Esophagus squamous epithelium (tissue), 4 donors: ENCODE measurements at regions not wholly inside any gene's neighbourhood (a gene's known extent, or its start where the extent isn't known, plus 50 kb on each side); places are given as distances from the start of the nearest gene placed in this dataset.

Experiments
- POLR2A ChIP-seq, 4 donors: fragments of 450-650 bp; IDR thresholded peaks; one replicate each; pipeline ENCODE4 v1.6.1; 2017; ENCODE audit warnings: antibody characterized with exemption in 4 of 4, mild to moderate bottlenecking in 4 of 4, moderate library complexity in 3 of 4
- TF ChIP-seq, protein P1 (sequence below), 6 experiments: fragments of 450-650 bp in 4 of 6; fragments of 200-600 bp in 2 of 6; sonication (generic) in 2 of 6; IDR thresholded peaks; one replicate each; pipeline ENCODE4 v1.5.1; 2016 to 2019; ENCODE audit warnings: antibody characterized with exemption in 6 of 6, mild to moderate bottlenecking in 4 of 6, moderate library complexity in 4 of 6

DNA sequence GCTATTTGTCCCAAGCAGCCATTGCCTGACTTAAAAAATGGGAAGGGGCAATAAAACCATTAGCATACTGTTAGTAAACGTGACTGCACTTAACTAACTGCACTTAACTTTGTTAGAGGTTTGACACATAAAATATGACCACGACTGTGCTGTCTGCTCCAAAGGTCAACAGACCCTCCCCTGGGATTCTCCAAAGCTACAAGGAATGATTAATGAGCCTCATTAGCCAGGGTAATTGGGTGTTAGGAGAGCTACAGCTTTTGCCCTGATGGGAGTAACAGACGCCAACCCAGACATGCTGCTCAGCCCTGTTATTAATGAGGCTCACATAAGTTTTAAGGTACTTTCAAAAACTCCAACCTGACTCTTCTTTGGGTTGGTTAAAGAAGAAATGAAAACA is 129.4 kb upstream of the PLPP4 start:
- TF ChIP-seq, protein P1, sequence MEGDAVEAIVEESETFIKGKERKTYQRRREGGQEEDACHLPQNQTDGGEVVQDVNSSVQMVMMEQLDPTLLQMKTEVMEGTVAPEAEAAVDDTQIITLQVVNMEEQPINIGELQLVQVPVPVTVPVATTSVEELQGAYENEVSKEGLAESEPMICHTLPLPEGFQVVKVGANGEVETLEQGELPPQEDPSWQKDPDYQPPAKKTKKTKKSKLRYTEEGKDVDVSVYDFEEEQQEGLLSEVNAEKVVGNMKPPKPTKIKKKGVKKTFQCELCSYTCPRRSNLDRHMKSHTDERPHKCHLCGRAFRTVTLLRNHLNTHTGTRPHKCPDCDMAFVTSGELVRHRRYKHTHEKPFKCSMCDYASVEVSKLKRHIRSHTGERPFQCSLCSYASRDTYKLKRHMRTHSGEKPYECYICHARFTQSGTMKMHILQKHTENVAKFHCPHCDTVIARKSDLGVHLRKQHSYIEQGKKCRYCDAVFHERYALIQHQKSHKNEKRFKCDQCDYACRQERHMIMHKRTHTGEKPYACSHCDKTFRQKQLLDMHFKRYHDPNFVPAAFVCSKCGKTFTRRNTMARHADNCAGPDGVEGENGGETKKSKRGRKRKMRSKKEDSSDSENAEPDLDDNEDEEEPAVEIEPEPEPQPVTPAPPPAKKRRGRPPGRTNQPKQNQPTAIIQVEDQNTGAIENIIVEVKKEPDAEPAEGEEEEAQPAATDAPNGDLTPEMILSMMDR (IDR thresholded peaks at IDR 0.05) = no peak
- TF ChIP-seq POLR2A (IDR thresholded peaks at IDR 0.05) = no peak
